PFSK-1 (cell line): ENCODE measurements at regions not wholly inside any gene's neighbourhood (a gene's known extent, or its start where the extent isn't known, plus 50 kb on each side); places are given as distances from the start of the nearest gene placed in this dataset.
A peak's percentile ranks its signal among the peaks of the same experiment; 100 is the strongest.

Experiments used
- FOXP2 ChIP-seq: optimal IDR thresholded peaks from 2 replicates; pipeline ENCODE3; 2011; ENCODE audit warnings: borderline replicate concordance, control low read depth, inconsistent platforms; ENCODE audit not compliant: insufficient read depth; ENCODE audit errors: extremely low read length, extremely low read depth
- POLR2AphosphoS5 ChIP-seq: IDR thresholded peaks from 2 replicates; pipeline ENCODE4 v1.6.1; 2012; ENCODE audit warnings: low read depth, mild to moderate bottlenecking, control low read depth, low read length, moderate library complexity
- SIN3A ChIP-seq: IDR thresholded peaks from 2 replicates; pipeline ENCODE4 v1.6.1; 2012; ENCODE audit warnings: mild to moderate bottlenecking, low read length, moderate library complexity, borderline replicate concordance; ENCODE audit not compliant: insufficient read depth
- TAF1 ChIP-seq: IDR thresholded peaks from 2 replicates; pipeline ENCODE4 v1.6.1; 2012; ENCODE audit warnings: low read length, control low read depth, borderline replicate concordance; ENCODE audit not compliant: insufficient read depth
- TF ChIP-seq, protein P1 (sequence below), 2 experiments: IDR thresholded peaks; 2 replicates each; pipeline versions ENCODE4 v1.6.1 to v1.8.0; 2011 to 2012; ENCODE audit warnings: low read depth in 2 of 2, low read length in 2 of 2, control low read depth in 1 of 2, inconsistent platforms in 1 of 2, mild to moderate bottlenecking in 1 of 2, moderate library complexity in 1 of 2; ENCODE audit not compliant: insufficient read depth in 1 of 2

DNA sequence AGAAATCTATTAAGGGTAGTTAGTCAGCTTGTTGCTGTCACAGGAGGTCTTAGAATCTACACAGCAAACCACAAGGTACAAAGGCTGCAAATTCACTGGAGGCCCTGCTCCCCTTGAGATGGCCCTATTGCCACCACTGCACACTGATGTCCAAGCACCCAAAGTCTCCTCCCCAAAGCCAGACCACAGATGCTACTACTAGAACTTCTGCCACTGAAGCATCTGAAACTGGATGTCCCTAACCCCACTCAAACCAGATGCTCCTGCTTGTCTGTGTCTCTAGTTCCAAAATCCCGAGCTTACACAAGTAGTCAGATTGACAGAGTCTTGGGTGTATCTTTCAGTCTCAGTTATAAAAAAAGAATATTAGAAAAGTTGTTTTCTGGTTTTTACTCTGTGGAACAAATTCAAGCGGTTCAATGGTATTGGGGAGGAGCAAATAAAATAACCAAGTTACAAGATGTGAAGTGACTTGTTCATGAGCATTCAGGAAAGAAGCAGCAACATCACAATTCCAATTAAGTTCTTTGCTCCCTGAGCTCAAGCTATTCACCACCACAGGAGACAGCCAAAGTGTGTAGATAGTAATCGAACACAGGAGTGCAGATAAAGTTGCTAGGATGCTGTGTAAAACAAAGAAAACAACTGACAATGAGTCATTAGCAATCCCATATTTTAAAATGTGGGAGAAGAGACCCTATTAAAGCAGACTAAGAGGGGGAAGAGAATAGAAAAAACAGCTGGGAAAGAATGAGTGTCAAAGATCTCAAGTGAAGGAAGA is 352.3 kb downstream of the PDGFC start:
- no peak for TF ChIP-seq SIN3A
- TF ChIP-seq POLR2AphosphoS5: no peak
- TF ChIP-seq, protein P1, sequence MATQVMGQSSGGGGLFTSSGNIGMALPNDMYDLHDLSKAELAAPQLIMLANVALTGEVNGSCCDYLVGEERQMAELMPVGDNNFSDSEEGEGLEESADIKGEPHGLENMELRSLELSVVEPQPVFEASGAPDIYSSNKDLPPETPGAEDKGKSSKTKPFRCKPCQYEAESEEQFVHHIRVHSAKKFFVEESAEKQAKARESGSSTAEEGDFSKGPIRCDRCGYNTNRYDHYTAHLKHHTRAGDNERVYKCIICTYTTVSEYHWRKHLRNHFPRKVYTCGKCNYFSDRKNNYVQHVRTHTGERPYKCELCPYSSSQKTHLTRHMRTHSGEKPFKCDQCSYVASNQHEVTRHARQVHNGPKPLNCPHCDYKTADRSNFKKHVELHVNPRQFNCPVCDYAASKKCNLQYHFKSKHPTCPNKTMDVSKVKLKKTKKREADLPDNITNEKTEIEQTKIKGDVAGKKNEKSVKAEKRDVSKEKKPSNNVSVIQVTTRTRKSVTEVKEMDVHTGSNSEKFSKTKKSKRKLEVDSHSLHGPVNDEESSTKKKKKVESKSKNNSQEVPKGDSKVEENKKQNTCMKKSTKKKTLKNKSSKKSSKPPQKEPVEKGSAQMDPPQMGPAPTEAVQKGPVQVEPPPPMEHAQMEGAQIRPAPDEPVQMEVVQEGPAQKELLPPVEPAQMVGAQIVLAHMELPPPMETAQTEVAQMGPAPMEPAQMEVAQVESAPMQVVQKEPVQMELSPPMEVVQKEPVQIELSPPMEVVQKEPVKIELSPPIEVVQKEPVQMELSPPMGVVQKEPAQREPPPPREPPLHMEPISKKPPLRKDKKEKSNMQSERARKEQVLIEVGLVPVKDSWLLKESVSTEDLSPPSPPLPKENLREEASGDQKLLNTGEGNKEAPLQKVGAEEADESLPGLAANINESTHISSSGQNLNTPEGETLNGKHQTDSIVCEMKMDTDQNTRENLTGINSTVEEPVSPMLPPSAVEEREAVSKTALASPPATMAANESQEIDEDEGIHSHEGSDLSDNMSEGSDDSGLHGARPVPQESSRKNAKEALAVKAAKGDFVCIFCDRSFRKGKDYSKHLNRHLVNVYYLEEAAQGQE (IDR thresholded peaks at IDR 0.05; ENCODE audit: insufficient read depth in 1 of 2, low read depth in 2 of 2, low read length in 2 of 2): no peak
- TF ChIP-seq FOXP2: no peak
- no peak for TF ChIP-seq TAF1

DNA sequence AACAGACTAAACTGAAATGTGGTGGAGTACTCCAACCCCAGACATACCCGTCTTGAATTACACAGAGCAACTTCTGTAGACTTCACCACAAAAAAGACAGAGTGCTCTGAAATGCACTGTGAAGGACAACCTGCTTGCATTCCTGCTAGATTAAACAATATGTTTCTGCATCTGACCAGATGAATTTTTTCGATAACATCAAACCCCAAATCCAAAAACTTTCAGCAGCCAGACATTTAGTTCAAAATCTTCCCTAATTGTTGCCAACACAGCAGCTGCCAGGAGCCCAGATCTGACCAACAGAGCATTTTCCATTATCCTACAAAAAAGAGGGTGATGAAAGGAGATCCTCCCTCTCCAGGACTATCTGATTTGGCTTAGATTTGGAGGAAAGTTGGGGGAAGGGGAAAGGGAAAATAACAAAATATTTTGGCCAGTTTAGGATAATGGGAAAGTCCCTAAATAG is 356.5 kb downstream of the PDGFC start:
- TF ChIP-seq FOXP2 (no peak), SIN3A (0 out of 2 replicates have a peak, but pooled peaks have one; percentile 33)
- TF ChIP-seq, protein P1 (IDR thresholded peaks at IDR 0.05; ENCODE audit: insufficient read depth in 1 of 2, low read depth in 2 of 2, low read length in 2 of 2): 0 out of 4 replicates have a peak, but pooled peaks of 1 of the 2 experiments have one; percentile 22

DNA sequence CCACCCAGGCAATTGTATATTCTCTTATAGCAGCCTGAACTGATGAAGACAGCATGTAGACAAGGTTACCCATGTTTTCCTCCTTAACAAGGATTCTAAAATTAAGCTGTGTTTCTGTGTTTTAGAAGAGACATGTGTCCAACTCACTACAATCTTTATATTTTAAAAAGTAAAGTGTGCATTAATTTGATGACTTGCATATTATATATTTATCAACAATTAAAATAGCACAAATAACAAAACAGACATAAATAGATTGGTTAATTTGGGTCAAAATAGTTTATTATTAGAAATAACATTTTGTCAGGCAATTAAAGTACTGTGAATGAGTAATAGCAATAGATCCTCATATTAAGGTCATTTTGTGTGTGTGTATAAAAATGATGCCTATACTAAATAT is 357.1 kb downstream of the PDGFC start:
- TF ChIP-seq POLR2AphosphoS5 (no peak), SIN3A (no peak), FOXP2 (no peak), TAF1 (no peak)
- TF ChIP-seq, protein P1 (IDR thresholded peaks at IDR 0.05; ENCODE audit: insufficient read depth in 1 of 2, low read depth in 2 of 2, low read length in 2 of 2): no peak

DNA sequence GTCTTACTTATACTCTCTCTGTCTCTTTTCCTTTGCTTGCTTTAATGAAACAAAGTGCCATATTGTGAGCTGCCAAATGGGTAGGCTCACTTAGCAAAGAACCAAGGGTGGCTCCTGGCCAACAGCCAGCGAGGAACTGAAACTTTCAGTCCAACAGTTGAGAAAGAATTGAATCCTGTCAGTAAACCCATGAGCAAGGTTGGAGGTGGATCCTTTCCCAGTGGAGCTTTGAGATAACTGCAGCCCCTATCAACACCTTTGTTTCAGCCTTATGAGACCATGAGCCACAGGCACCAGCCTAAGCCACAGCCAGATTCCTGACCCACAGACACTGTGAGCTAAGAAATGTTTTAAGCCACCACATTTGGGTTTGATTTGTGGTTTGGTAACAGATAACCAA is 362.2 kb downstream of the PDGFC start:
- TF ChIP-seq POLR2AphosphoS5 (no peak), SIN3A (no peak), FOXP2 (no peak), TAF1 (no peak)
- TF ChIP-seq, protein P1 (IDR thresholded peaks at IDR 0.05; ENCODE audit: insufficient read depth in 1 of 2, low read depth in 2 of 2, low read length in 2 of 2): no peak
